ENCODE measurements at regions not wholly inside any gene's neighbourhood (a gene's known extent, or its start where the extent isn't known, plus 50 kb on each side); places are given as distances from the start of the nearest gene placed in this dataset.

GRCh38 chr18:56458770-56459712 lies 179.4 kb downstream of the TXNL1 start:
- Histone ChIP-seq H3K4me3 (no peak overlapping the region), H3K27me3 (no peaks in the 10 kb centered on the region), H3K27ac (peak overlapping the region in 3 of 4 donors; percentile 52 to 64 (median 53)), H3K9me3 (peaks cover 0 to 1% (median 0%) of the 10 kb centered on the region in 3 donors), H3K4me1 (peaks cover 0 to 13% (median 5%) of the 10 kb centered on the region in 3 donors), H3K36me3 (no peaks in the 10 kb centered on the region)
- TF ChIP-seq CTCF (IDR thresholded peaks at IDR 0.05) (no peak), POLR2A (IDR thresholded peaks at IDR 0.05) (no peak)
- no peak for DNase-seq
- WGBS, 2 donors, result 66 to 78% methylated on average over 13 of the region's 13 CpGs
- intact Hi-C loops (cut with DNase I), result no loop called here

- DNase-seq, result no peak
- no peaks in the 10 kb centered on the region for H3K36me3 ChIP-seq
- TF ChIP-seq CTCF (IDR thresholded peaks at IDR 0.05) (no peak), POLR2A (IDR thresholded peaks at IDR 0.05) (no peak)
- H3K4me1 ChIP-seq, result peaks cover 0 to 13% (median 5%) of the 10 kb centered on the region in 3 donors
- 82 to 94% methylated on average over 2 of the region's 2 CpGs for WGBS, 2 donors
- intact Hi-C loops (cut with DNase I), result no loop called here
- no peaks in the 10 kb centered on the region for H3K27me3 ChIP-seq
- no peak overlapping the region for H3K4me3 ChIP-seq
- no peaks in the 10 kb centered on the region for H3K9me3 ChIP-seq
- H3K27ac ChIP-seq, result no peak overlapping the region
Observed at GRCh38 chr18:56455874-56456273, 182.5 kb downstream of the TXNL1 start.

GRCh38 chr18:56455141-56455540 lies 183.3 kb downstream of the TXNL1 start:
- Histone ChIP-seq H3K27ac (no peak overlapping the region), H3K9me3 (no peaks in the 10 kb centered on the region), H3K4me1 (peaks cover 0 to 6% (median 0%) of the 10 kb centered on the region in 3 donors), H3K4me3 (no peak overlapping the region), H3K27me3 (no peaks in the 10 kb centered on the region), H3K36me3 (no peaks in the 10 kb centered on the region)
- TF ChIP-seq CTCF (IDR thresholded peaks at IDR 0.05) (no peak), POLR2A (IDR thresholded peaks at IDR 0.05) (no peak)
- no peak for DNase-seq
- 76 to 90% methylated on average over 2 of the region's 2 CpGs for WGBS, 2 donors
- intact Hi-C loops (cut with DNase I), result no loop called here

GRCh38 chr18:56453631-56454030 lies 184.8 kb downstream of the TXNL1 start:
- Histone ChIP-seq H3K9me3 (no peaks in the 10 kb centered on the region), H3K4me1 (no peaks in the 10 kb centered on the region), H3K27me3 (no peaks in the 10 kb centered on the region), H3K4me3 (no peak overlapping the region), H3K36me3 (no peaks in the 10 kb centered on the region), H3K27ac (no peak overlapping the region)
- DNase-seq, result no peak
- intact Hi-C loops (cut with DNase I), result no loop called here
- 72 to 84% methylated on average over 3 of the region's 3 CpGs for whole genome bisulfite sequencing, 2 donors
- no peak for TF ChIP-seq POLR2A (IDR thresholded peaks at IDR 0.05)
- TF ChIP-seq CTCF (IDR thresholded peaks at IDR 0.05), result no peak

GRCh38 chr18:56451188-56451587 lies 187.2 kb downstream of the TXNL1 start:
- no peaks in the 10 kb centered on the region for H3K9me3 ChIP-seq
- WGBS, 2 donors, result 35 to 42% methylated on average over 1 of the region's 1 CpG

More at GRCh38 chr18:56451188-56451587, 187.2 kb downstream of the TXNL1 start:
- no peak for DNase-seq
- no peak overlapping the region for H3K27ac ChIP-seq
- no peak overlapping the region for H3K4me3 ChIP-seq
- no peaks in the 10 kb centered on the region for H3K36me3 ChIP-seq
- H3K4me1 ChIP-seq, result peaks cover 0 to 10% (median 5%) of the 10 kb centered on the region in 3 donors
- TF ChIP-seq CTCF (IDR thresholded peaks at IDR 0.05), result no peak
- TF ChIP-seq POLR2A (IDR thresholded peaks at IDR 0.05), result no peak
- H3K27me3 ChIP-seq, result no peaks in the 10 kb centered on the region
- intact Hi-C loops (cut with DNase I), result no loop called here
